Activated CD4-positive, alpha-beta T cell treated with anti-CD3 and anti-CD28 coated beads, Interleukin-2, amount 50 U/mL, for 16 hours (primary cell): ENCODE measurements at regions not wholly inside any gene's neighbourhood (a gene's known extent, or its start where the extent isn't known, plus 50 kb on each side); places are given as distances from the start of the nearest gene placed in this dataset.

Experiments
- DNase-seq: peaks from one replicate; pipeline ENCODE4 v3.0.0-alpha.2; 2020

DNA sequence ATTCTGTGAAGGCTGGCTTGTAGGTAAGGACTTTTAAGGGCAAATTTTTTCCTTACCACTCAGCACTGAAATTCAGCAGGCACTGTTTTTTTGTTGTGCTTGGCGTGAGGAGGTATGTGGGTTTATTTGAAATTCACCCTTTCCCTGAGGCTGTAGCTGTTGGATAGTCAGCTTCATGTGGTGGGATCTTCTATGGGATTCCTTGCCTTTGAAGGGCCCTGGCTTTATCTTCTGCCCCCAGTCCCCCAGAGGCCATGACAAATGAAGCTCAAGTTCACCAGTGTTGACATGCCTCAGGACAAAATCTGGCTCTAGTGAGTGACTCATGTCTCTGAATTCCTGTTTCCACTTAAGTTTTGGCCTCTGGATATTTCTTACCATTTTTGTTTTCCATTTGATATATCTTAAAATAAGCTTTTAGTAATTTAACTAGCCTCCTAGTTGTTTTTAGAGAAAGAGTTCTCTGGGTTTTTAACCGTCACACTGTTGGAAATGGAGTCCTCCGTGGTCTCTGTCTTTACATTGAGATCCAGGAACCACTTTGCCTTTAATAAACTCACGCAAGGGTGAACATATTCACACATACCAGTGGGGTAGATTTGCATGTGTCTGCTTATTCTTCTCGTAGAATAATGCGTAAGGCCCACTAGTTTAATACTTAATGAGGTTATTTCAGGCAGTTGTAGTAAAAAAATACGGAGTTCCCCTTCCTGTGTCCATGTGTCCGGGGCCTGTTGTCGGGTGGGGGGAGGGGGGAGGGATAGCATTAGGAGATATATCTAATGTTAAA is 211.1 kb upstream of the FAM98A start:
- no peak for DNase-seq

DNA sequence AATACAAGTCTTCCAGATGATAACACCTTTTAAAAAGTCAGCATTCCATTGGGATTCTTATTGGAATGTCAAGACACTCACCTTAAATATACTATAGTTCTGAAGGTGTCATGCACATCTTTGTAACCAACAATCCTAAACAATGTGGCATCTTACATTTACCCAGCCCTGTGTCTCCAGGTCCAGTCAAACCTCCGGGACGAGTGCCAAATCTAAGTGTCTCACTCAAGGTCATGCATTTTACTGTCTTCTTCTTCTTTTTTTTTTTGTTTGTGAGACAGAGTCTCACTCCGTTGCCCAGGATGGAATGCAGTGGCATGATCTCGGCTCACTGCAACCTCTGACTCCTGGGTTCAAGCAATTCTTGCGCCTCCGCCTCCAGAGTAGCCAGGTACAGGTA is 206.9 kb upstream of the FAM98A start:
- no peak for DNase-seq

DNA sequence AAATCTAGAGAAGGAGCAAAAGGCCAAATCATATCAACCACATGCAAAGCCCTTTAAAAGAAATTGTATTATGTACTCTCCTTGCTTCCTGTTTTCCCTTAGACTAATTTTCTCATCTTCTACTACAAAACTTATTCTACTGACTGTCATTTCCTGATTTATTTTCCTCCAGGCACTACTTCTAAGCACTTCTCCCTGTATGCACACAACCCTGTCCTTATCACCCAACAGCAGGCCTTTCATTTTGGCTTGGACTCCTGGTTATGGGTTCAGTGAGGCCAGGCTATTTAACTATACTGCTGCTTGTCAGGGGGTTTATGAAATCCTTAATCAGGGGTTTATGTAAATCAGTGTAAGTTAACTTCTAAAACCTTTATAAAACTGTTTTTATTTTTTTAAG is 205.1 kb upstream of the FAM98A start:
- DNase-seq: no peak

DNA sequence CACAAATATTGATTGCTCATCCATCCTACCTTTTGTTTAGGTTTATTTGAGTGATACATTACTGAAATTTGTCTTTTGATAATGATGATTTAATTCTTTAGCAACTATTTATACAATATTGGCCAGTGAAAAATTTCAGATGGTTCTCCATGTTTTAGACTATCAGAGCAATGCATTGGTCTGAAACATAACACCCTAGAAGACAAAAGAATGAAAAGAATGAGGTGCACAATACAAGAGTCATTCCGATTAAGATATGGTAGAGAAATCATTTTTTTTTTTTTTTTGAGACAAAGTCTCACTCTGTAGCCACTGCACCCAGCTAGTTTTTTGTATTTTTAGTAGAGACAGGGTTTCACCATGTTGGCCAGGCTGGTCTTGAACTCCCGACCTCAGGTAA is 197.4 kb upstream of the FAM98A start:
- DNase-seq: no peak

DNA sequence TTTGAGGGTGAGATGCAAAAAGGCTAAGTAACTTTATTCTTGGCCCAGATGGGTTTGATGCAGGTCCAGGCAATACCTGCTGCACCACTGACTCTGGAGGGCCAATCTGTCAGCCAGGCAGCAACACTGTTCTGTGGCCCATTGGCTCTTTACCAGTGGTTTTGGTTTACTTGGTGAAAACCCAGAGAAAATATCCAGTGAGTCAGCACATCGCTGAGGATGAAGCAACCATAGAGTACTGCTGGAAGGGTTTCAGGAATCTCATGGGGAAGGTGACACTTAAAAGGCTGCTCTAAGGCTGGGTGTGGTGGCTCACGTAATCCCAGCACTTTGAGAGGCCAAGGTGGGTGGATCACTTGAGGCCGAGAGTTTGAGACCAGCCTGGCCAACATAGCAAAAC is 192.5 kb upstream of the FAM98A start:
- DNase-seq: no peak

DNA sequence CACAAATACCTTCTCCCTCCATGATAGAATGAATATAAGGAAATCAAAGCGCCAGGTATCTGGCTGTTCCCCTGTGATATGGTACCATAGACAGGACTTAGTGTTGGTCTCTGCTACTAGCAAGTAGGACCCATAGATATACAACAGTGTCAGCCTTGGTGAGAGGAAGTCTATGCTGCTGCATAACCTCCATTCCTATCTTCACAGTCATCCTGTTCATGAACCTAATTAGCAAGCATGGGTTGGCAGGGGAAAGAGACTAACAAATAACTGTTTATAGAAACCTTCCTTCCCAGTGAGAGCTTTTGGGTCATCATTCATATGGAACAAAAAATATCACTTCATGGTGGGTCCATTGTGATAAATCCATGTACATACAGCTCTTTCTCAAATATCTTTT is 188.9 kb upstream of the FAM98A start:
- no peak for DNase-seq

DNA sequence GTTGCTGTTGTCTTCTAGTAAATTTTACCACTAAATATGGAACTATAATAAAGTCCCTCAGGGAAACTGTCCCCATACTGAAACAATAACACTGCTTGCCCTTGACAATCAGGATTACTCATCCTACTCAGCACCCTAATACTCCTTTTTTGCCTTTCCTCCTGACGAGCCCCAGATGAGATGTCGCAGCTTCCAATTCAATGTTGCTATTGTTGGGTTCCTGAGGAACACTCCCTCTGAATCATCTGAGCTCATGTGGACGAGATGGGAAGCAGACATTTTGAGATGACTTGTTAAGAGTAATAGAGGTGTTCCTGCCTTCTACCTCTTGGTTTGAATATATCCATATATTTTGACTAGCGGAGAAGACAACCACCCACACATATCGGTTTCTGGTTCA is 187.8 kb upstream of the FAM98A start:
- no peak for DNase-seq

DNA sequence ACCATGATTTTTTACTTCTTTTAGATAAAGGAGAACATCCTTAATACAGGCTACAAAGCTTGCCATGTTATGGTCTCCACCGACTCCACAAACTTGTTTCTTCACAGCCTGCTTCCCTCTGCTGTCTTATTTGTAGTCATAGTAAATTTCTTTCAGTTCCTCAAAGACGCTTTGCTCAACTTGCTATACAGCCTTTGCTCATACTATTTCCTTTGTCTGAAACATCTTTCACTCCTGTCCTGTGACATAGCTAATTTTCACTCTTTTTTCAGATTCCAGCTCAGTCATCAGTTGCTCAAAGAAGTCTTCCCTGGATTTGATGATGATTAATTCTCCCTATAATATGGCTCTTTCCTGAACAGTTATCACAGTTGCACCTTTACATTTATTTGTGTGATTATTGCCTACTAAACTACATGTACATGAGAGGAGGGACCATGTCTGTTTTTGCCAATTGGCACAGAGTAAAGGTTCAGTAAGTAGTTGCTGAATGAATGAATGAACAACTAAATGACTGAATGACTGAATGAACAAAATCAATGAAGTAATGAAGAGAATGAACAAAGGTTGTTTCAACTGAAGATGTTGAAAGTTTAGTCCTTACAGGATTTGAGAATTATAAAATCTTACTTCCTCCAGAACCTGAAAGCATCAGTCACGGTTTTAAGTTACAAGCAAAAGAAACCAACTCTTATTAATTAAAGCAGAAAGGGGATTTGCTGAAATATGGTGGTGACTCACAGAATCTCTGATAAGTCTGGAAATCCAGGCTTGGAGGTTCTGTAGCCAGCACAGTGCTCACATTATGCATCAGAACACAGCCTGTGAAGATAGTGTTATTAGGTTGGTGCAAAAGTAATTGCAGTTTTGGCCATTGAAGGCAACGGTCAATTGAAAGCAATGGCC is 186.4 kb upstream of the FAM98A start:
- DNase-seq: no peak

DNA sequence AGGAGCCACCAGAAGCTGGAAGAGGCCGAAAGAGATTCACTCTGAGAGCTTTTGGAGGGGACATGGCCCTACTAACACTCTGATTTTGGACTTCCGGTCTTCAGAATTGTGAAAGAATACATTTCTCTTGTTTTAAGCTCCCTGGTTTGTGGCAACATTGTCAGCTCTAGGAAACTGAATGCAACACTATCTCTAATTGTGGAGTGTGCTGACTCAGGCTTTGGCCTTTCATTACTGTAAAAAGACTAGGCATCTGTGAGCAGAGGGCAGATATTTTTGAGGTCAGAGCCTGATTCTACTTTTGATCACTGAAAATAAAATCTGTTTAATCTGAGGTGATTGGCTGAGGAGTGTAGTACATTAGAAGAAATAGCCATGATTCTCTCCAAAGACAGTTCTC is 185.4 kb upstream of the FAM98A start:
- DNase-seq: no peak

DNA sequence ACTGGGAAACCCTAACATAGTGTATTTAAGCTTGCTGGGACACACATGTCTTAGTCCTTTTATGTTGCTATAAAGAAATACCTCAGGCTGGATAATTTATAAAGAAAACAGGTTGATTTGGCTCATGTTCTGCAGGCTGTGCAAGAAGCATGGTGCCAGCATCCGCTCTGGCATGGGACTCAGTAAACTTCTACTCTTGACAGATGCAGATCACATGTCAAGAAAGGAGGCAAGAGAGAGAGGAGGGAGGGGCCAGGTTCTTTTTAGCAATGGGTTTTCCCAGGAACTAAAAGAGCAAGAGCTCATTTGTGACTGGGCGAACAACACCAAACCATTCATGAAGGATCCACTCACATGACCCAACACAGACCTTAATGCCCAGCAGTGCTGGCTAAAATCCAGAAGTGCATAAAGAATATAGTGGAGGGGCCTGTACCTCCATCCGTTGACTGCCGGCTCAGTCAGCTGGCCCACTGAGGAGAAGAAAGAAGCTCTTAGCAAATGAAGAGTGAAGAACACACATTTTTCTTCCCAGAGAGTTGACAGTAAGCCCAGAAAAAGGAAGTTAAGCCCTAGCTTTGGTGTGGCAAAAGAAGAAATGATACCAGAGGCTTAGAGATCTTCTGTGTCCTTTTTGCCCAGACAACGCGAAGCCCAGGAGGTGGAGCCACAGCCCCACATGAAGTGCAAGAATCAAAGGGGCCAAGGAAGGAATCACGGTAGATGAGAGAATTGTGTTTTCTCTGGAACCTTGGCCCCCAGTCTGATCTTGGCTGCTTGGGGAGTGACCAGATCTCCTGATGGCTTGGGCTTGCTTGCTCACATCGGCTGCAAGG is 183.5 kb upstream of the FAM98A start:
- DNase-seq: no peak

DNA sequence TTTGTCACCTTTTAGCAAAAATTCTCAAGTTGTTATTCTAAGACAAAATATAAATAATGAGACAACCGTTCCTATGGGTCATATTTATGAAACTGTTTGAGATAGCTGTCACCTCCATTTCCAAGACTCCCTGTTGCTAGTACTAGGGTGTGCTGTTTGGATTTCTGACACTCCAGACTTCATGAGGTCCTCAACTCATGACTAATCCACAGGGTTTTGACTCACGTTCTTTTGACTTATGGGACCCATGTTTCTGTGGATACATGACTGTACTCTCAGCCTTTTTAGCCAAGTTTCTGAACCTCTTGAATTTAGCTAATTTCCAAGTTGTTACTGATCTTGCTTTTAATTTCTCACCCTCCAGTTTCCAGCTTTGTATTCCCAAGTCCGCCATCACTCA is 178.7 kb upstream of the FAM98A start:
- no peak for DNase-seq

DNA sequence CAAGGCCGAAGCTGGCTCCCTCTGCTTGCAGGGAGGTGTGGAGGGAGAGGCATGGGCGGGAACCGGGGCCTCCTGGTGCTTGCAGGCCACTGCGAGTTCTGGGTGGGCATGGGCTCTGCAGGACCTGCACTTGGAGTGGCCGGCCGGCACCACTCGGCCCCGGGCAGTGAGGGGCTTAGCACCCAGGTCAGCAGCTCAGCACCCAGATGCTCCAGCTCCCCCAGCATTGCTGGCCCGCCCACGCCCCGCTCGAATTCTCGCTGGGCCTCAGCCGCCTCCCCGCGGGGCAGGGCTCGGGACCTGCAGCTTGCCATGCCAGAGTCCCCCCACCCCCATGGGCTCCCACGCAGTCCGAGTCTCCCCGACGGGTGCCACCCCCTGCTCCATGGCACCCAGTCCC is 176.2 kb upstream of the FAM98A start:
- DNase-seq: no peak

DNA sequence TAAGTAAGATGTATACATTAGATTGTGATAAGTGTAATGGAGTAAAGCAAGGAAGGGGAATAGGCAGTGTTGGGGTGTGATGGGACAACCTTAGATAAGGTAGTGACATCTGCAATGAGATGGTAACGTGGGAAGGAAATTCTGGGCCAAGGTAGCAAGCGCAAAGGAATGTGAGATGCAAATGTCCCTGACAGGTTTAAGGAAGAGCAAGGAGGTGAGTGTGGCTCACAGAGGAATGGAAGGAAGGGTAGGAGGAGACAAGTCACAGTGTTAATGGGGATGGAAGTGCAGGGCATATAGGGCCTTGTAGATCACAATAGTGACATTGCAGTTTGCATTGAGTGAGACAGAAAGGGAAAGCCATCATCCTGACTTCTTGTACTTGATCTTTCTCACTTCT is 170.9 kb upstream of the FAM98A start:
- DNase-seq: no peak

DNA sequence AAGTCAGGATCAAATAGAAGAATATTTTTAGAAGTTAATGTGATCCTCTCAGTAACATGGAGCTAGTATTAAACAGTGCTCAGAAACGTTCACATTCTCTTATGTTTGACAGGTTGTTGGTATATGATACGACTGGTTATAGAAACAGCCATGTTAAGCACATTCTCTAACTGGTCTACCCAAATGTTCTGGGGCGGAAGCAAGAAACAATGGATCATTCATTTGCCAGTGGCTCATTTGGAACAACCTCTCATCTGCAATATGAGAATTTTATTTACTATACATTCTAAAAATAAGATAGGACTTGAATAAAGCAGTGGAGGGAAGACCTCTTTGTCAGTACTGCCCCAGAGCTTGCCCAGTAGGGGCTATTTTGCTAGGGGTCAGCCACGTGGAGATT is 167.1 kb upstream of the FAM98A start:
- DNase-seq: no peak

DNA sequence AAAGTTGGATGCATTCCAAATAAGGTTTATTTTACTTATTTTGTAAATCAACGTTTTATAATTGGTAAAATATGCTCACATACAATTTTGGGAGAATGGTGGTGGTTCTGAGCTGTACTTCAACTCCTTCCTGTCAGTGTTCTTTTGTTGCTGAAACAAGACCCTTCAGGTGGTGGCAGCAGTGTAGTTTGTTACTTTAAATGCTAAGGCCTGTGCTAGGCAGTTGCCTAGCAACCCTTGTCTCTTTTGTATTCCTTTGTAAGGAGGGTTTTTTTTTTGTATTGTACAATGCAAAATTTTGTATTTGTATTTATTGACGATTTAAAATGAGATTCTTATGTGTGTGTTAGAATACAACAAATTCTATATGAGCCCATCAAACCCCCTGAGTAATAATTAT is 166.0 kb upstream of the FAM98A start:
- DNase-seq: no peak

DNA sequence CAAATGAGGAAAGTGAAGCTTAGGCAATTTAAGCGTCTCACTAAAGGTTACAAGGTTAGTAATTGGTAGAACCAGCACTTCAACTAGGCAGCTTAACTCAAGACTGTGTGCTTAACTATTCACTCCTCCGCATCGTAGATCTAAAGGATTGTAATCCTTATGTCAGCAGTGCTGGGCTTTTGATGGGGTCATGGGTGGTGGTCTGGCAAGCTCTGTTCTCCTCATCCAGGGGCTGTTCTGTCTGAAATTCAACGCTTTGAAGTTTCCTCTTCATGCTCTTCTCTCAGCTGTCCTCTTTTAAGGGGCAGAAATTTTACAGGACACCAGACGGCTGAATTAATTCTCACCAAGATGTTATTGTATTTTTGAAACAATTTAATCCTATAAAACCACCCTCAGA is 165.5 kb upstream of the FAM98A start:
- no peak for DNase-seq

DNA sequence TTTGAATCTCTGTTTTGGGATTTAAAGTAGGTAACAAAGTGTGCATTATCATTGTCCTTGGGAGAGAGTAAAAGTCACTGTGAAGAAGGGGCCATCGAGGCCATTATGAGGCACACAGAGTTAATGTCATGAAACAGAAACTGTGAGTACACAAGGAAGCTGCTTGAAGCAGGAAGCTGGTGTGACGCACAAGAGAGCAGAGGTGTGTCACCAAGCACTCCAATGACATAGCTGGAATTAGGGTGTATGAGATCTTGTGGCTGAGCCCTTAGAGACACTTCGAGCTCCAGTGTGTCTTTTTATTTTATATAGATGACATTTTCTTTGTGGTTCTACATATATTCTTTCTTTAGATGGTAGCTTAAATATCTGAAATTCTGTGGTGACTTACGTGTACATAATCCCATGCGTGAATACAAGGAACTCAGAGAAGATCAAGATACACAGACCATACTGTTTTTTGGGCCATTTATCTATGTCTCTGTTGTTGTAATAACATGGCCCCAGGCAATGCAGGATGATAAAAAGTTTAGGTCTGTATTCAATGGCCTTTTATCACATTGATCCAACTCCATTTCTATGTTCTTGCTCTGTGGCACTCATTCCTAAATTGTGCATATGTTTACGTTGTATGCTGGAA is 164.7 kb upstream of the FAM98A start:
- DNase-seq: no peak

DNA sequence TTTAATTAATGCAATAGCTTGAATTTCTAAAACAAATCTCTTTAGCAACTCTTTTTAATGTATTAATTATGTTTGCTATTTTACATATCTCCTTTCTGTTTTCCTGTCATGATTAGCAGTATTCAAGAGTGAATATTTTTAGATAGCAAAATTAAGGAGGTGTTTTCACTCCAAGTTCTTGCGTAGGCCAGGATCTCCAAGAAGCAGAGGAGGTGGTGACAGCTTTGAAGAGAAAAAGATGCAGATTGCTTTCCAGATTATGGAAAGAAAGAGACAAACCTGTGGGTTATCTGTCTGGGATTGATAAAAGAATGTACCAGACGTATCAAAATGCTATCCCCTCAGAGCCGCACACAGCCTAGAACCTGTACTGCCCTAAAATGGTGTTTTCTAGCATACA is 163.5 kb upstream of the FAM98A start:
- no peak for DNase-seq

DNA sequence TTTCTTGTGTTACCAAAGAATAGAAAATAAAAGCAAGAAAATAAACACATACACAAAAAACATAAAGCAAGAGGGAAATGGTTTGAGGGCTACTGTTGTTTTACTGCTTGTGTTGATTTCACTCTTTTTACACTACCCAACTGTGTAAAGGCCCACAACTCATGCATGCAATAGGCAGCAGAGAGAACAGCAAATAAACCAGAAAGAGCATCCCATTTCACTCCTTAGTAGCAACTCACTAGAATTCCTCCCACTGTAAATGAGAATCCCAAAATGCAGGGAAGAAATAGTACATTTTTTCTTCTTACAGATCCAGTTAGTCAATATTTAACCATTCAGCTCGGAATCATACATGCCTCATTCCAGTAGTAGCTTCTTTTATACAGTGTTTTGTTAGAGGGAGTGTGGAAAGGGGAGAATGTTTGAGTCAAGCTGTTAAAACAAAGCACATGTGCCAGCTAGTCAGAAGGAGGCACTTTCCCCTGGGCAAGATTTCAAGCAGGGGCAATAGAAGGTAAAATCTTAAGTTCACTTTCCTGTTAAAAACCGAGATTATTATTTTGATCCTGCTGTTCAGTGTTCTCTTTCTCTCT is 147.2 kb upstream of the FAM98A start:
- DNase-seq: no peak

DNA sequence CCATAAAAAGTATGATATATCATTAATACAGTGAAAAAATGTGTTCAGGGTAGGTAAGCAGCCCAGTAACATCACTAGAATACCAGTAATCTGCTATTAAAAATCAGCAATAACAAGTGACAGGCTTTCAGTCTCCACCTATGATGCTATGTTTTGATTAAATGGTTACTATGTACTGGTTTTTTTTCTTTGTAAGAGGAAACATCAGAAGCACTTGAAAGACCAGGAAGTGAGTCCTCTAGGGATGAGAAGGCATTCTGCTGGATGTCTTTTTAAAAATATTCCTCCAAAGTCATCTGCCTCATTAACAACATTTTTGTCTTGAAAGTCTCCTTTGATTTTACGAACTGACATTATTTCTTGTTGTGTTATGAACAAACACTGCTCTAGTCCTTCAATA is 136.0 kb upstream of the FAM98A start:
- no peak for DNase-seq

DNA sequence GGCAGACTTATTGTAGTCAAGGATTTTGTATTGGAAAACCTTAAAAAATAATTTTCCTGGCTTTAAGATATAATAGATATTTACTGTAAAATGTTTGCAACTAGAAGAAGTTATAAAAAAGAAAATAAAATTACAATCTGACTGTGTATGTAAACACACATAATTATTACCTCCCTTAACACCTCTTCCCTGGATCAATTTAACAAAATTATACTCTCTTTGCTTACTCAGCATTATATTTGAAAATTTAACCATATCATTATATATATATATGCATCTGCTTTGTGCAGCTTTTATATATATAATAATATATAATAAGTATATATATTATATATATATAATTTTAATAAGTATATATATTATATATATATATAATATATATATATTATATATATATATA is 131.7 kb upstream of the FAM98A start:
- DNase-seq: no peak

DNA sequence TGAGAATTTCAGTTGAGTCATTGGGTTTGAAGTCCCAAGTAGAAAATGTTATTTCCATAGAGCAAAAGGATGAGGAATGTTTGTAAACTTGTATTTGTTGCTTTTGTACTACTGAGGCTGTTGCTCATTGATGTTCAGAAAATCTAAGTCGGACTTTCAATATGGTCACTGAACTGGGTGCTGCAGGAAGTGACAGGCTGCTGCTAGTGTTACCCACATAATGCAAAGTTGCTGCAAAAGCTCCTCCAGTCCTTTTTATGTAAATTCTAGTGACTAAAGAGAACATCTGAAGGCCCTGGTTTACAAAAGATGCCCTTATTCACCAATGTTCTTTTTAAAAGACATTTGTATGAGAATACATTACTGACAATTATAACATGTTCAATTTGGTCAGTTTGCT is 131.1 kb upstream of the FAM98A start:
- DNase-seq: no peak

DNA sequence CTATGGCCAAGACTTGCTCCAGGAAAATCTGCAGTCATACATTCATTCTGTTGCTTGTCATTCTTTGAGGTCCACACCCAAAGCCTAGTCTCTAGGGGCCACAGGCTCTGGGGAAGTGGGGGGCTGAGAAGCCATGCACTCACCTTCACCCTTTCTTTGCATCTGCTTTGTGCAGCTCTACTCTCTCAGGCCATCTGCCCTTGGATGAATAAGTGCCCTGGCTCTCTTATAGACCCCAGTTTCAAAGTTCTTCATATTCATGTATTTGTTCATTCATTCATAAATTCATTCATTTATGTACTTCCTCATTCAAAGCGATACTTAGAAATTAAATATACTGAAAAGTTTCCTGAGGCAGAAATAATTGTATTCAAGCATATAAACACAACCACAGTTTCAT is 130.3 kb upstream of the FAM98A start:
- no peak for DNase-seq
